GM18507 (cell line): ENCODE measurements at regions not wholly inside any gene's neighbourhood (a gene's known extent, or its start where the extent isn't known, plus 50 kb on each side); places are given as distances from the start of the nearest gene placed in this dataset.
"Not testable (repeated sequence)": the region's sequence is repeated elsewhere in the genome, so short reads cannot be mapped to it uniquely, and the experiment has no call there.

ENCODE experiments used
- DNase-seq: peaks from one replicate; pipeline ENCODE4 v3.0.0; 2011; ENCODE audit warnings: low read depth; ENCODE audit not compliant: insufficient read length; ENCODE audit errors: extremely low spot score
- FAIRE-seq: peaks from 2 replicates; lab custom pipeline; 2011; peaks lifted over from hg19 to GRCh38; lab: Jason Lieb, UNC

DNA sequence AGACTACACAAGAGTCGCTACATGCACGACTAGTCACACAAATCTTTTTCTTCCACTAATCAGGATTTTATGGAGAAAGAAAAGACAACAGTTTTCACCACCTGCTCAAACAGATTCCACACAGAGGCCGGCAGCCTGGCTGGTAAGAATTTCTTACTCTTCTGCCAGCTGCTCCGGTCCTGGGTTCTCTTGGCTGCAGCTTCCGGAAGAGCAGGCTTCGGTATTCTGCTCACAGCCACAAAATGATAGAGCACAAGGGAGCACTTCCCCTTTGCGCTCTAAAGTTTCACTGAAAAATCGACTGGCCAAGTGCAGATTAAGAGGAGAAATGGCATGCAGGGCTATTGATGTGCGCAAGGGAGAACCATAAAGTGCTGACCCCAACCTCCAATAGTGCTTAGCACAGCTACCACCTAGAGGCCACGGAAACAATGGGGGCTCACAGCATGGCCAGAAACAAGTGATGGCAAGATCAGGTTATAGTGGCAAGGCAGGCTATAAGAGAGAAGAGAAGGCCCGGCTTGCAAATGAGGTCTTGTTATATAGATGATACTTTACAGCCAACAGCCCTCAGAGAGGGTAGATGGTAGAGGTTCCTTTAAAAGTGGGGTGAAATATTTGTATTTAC is 114.2 kb upstream of the ACBD5 start:
- peak; percentile 95 for FAIRE-seq

DNA sequence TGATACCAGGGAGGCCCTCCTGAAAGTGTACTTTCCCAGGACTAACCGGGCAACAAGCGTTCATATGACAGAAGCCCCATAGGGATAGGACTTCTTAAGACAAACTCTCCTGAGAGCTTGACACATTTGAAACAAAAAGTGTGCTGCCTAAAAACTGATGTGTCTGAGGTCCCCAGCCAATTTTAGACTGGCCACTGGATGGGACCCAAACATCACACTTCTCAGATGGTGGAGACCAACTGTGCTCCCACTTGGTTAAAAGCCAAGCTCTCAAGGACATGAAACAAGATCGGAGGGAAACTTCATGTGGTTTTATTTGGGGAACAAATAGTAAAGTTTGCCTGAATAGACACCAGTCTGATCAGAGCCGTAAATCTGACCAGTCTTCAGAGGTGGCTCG is 113.5 kb upstream of the ACBD5 start:
- not testable (repeated sequence) for DNase-seq, FAIRE-seq

More for the DNA sequence above, 114.2 kb upstream of the ACBD5 start:
- not testable (repeated sequence) for DNase-seq

DNA sequence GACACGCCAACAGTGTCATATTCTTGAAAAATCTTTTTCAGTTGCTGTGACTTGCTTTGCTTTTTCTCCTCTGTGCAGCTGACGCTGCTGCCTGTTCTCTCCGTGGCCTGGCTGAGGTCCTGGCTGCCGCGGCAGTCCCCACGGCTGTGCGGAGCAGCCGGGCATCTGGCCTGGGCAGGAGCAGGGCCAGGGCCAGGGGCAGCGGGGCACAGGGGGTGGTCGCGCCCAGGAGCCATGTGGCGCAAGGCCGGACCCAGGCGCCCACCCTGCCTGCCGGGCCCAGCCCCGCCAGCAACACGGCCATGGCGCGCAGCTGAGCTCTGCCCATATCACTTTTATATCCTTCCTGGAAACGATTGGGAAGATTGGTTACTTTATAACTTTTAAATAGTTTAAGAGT is 109.4 kb upstream of the ACBD5 start:
- DNase-seq (no peak), FAIRE-seq (no peak)

DNA sequence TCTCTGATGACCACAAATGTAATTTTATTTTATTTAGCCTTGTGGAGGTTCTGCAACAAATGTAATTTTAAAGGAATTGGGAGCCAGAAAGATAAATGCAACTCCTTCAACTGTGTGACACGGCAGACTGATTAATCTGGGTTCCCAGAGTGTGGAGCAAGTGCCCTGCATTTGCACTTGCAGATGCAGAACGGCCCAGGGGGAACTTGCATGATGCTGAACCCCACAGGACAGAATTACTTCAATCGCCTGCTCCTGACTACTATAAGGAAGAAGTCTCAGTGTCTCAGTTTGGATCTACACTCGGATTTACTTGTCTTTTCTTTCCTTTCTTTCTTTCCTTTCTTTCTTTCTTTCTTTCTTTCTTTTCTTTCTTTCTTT is 107.2 kb upstream of the ACBD5 start:
- DNase-seq, FAIRE-seq: not testable (repeated sequence)

DNA sequence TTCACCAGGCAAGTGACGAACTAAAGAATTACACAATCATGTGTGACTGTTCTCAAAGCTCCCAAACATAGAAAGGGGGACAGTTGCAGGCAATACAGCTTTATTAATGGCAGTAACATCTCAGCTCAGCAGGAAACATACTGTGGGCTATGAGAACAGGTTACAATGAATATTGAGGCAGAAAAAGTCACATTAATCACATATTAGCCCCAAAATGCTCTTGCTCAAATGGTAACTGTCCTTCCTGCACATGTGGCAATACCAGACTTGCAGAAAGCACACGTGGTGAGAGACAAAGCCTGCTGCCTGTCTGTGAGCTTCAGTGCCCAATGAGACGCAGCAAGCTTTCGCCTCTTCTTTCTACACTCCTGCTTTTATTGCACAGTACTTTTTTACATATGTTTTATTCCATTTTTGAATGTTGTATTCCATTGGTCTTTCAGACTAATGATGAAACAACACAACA is 104.9 kb upstream of the ACBD5 start:
- DNase-seq (no peak), FAIRE-seq (no peak)

DNA sequence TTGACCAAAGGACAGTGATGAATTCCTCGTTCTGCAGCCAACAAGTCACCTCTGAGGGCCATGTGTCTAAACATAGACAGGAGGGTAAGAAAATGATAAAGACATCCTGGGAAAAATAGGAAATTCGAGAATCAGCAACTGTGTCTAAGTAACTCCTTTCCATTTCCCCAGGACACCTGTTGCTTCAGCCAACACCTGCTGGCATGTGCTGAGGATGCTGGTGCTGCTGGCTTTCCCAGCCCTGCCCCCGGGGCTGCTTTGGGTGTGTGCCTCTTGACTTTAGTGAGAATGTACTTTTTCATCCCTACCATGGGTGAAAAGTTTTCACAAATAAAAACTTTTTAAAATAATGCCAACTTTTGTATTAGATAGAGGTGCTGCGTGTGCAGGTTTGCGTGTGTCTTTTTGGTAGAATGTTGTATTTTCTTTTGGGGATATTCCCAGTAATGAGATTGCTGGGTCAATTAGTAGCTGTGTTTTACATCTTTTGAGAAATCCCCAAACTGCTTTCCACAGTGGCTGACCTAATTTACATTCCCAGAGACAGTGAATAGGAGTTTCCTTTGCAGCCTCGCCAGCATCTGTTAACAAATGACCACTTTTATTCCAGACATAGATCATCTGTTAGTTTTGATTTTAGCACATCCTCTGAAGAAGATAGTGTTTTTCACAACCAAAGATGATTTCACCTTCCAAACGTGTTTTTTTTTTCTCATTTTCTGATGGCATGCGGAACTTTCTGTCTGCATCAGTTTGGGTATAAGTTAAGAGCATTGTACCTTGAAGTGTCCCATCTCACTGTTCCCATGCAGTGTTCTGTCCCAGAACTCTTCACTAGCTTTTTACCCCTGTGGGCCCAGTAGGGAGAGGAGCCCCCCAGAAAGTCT is 104.2 kb upstream of the ACBD5 start:
- DNase-seq, result no peak
- FAIRE-seq, result peak; percentile 84

- FAIRE-seq (no peak), DNase-seq (no peak)
Measured at GRCh38 chr10:27341001-27341400, 100.4 kb upstream of the ACBD5 start.

DNA sequence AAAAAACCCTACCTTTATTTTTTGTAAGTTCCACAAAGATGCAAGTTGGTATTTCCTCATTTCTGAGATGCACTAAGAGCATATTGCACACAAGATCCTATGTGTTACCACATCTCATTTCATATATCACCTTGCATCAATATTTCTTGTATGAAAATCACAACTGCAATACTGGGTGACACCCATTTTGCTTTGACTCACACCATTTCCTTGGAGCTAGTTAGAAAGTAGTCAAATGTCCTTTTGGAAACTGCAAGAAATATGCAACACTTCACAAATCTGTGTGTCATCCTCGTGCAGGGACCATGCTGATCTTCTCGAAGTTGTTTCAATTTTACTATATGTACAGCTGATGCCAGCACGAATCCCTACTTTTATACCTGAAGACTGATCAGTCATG is 94.6 kb upstream of the ACBD5 start:
- FAIRE-seq, DNase-seq: not testable (repeated sequence)

- DNase-seq, result no peak
- no peak for FAIRE-seq
Measured at GRCh38 chr10:27330074-27330473, 89.5 kb upstream of the ACBD5 start.

DNA sequence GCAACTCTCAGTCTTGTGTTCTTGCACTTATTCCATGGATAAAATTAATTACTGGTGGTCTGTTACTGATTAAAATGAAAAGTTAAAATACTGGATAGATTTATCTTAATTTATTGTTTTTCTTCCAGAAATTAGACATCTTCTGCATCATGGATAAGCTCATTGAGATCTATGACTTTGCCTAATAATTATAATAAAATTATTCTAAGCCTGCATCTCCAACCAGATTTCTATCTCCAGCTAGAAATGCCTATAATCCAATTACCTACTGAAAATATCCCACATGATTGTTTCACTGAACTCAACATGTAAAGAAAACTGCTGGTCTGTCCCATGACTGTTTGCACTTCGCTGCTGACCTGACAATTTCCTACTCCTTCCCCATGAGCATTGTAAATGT is 88.3 kb upstream of the ACBD5 start:
- DNase-seq (no peak), FAIRE-seq (no peak)

DNA sequence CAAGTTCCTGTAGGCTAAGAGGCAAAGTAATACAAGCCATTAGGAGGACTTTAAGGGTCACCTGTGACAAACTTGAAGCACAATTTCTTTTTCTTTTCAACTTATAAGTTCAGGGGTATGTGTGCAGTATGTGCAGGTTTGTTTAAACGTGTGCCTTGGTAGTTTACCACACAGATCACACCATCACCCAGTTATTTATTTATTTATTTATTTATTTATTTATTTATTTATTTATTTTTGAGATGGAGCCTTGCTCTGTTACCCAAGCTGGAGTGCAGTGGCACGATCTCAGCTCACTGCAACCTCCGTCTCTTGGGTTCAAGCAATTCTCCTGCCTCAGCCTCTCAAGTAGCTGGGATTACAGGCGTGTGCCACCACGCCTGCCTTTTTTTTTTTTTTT is 86.2 kb upstream of the ACBD5 start:
- not testable (repeated sequence) for FAIRE-seq, DNase-seq

DNA sequence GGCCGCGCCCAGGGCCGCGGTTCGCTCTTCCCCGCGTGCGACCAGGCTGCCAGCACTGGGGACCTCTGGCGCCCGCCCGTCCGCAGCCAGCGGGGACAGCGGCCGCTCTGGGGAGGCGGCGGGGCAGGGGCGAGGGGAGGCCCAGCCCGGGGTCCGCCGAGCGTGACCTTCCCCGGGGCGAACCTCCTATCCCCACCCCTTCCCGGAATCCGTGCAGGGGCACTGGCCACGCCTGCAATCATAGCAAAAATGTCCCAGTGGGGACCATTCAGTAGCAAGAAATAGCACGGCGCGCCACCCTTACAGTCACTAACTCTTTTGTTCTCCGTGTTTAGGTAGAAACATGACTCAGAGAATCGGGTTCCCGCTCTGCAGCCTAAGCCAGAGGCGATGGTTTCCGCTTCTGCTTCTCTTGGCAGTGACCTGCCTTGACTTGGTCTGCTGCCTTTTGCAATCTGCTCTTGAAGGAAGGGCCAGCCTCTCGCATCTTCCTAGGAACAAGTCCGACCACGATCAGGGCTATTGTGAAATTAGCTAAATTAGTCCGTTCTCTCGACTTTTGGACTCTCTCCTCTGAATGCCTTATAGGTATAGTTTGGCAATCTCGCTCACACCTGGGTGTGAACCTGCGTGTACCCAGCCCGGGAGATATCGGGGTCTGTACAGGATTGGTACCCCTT is 79.3 kb upstream of the ACBD5 start:
- FAIRE-seq (peak; percentile 64), DNase-seq (peak; percentile 2)

DNA sequence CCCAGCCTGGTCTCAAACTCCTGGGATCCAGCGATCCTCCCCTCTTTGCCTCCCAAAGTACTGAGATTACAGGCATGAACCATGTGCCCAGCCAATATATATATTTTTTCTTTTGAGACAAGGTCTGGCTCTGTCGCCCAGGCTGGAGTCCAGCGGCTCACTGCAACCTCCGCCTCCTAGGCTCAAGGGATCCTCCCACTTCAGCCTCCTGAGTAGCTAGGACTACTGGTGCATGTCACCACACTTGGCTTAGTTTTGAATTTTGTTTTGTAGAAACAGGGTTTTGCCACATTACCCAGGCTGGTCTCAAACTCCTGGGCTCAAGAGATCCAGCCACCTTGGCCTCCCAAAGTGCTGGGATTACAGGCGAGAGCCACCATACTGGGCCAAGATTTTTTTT is 78.5 kb upstream of the ACBD5 start:
- not testable (repeated sequence) for FAIRE-seq, DNase-seq

DNA sequence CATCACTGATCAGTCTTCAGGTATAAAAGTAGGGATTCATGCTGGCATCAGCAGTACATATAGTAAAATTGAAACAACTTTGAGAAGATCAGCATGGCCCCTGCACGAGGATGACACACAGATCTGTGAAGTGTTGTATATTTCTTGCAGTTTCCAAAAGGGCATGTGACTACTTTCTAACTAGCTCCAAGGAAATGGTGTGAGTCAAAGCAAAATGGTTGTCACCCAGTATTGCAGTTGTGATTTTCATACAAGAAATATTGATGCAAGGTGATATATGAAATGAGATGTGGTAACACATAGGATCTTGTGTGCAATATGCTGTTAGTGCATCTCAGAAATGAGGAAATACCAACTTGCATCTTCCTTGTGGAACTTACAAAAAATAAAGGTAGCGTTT is 74.5 kb upstream of the ACBD5 start:
- FAIRE-seq, DNase-seq: not testable (repeated sequence)

DNA sequence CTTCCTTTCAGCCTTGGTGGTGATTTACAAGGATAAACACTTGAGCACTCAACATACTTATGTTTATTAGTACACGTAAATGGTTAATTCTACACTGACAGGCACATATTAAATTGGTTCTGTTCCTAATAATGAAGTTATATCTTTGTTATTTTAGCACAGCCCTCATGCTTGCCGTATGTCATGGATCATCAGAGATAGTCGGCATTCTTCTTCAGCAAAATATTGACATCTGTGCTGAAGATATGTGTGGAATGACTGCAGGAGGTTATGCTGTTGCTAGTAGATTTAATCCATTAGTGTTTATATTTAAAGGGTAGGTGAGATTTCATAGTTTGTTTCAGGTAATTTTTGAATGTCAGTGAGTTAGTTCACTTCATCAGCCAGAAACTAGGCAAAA is 73.0 kb upstream of the ACBD5 start:
- not testable (repeated sequence) for DNase-seq, FAIRE-seq

GRCh38 chr10:27312854-27313253 is 72.3 kb upstream of the ACBD5 start:
- FAIRE-seq, result no peak
- DNase-seq, result no peak

DNA sequence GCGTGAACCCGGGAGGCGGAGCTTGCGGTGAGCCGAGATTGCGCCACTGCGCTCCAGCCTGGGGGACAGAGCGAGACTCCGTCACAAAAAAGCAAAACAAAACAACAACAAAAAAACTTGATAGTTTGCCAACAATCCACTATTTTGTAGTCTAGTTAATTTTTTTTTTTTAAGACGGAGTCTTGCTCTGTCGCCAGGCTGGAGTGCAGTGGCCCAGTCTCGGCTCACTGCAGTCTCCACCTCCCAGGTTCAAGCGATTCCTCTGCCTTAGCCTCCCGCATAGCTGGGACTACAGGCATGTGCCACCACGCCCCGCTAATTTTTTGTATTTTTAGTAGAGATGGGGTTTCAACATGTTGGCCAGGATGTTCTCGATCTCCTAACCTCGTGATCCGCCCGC is 71.2 kb upstream of the ACBD5 start:
- DNase-seq, FAIRE-seq: not testable (repeated sequence)

- not testable (repeated sequence) for FAIRE-seq, DNase-seq
Measured at GRCh38 chr10:27298522-27298850, 57.9 kb upstream of the ACBD5 start.

- DNase-seq (no peak), FAIRE-seq (no peak)
Measured at GRCh38 chr10:27297844-27298521, 57.4 kb upstream of the ACBD5 start.

GRCh38 chr10:27296285-27296684 is 55.7 kb upstream of the ACBD5 start:
- not testable (repeated sequence) for DNase-seq, FAIRE-seq
